Liver (tissue), 3 donors: ENCODE measurements at regions not wholly inside any gene's neighbourhood (a gene's known extent, or its start where the extent isn't known, plus 50 kb on each side); places are given as distances from the start of the nearest gene placed in this dataset.

ENCODE experiments used
- ATF3 ChIP-seq: IDR thresholded peaks from 2 replicates; pipeline ENCODE4 v1.6.1; 2016; ENCODE audit warnings: antibody characterized with exemption
- CTCF ChIP-seq: fragments of 150-350 bp; IDR thresholded peaks from 2 replicates; pipeline ENCODE4 v1.5.1; 2017; ENCODE audit warnings: improper control_type of control experiment, low read depth, low read length; ENCODE audit not compliant: missing input control
- donor health status: healthy.
- donor health status: healthy.

- no peak for TF ChIP-seq ATF3
- no peak for TF ChIP-seq CTCF
Observed at GRCh38 chr4:187937557-187937956, 58.0 kb upstream of the ZFP42 start.
